ENCODE measurements at regions not wholly inside any gene's neighbourhood (a gene's known extent, or its start where the extent isn't known, plus 50 kb on each side); places are given as distances from the start of the nearest gene placed in this dataset.

DNA sequence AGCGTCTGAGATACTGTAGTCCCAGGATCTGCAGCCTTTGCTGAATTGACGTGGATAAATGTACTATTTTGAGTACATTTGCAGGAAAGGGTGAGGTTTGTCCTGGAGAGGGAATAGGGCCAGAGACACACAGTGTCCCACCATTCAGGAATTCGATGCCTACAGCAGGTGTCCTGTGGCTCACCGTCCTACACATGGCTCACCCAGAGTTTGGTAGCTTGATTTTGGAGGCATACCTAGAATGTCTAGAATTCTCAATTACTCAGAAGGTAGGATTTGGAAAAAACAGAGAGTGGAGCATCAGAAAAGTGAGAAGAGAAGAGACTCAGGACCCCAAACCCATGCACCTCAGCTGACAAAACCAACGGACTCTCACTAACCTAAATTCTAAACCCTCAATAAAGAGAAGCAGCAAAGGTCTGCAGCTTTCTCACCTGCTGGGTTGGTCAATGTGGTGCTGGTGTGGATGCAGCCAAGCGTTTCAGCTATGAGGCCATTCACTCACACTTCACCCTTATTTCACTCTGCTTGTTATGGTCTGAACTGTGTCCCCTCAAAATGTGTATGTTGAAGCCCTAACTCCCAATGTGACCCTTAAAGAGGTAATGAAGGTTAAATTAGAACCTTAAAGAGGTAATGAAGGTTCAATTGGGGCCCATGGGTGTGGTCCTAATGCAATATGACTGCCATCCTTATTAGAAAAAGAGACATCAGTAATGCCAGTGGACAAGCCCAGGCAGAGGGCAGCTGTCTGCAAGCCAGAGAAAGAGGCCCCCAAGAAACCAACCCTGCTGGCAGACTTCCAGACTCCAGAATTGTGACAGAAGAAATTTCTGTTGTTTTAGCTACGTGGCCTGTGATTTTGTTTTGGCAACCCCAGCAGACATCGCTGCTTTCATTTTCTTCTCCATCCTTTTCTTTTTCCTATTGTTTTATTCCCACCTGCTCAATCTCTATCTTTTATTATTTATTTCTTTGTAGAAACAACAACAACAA lies 187.8 kb downstream of the SNX19 start:
- Histone ChIP-seq H3K9me3 (peaks cover 0 to 15% of the 10 kb centered on the region in 2 donors), H3K27me3 (no peaks in the 10 kb centered on the region), H3K4me3 (no peak overlapping the region), H3K36me3 (no peaks in the 10 kb centered on the region), H3K4me1 (peaks cover 6 to 7% of the 10 kb centered on the region in 2 donors), H3K27ac (no peak overlapping the region)
- intact Hi-C loops (cut with DNase I), result no loop called here
- TF ChIP-seq, protein P1, sequence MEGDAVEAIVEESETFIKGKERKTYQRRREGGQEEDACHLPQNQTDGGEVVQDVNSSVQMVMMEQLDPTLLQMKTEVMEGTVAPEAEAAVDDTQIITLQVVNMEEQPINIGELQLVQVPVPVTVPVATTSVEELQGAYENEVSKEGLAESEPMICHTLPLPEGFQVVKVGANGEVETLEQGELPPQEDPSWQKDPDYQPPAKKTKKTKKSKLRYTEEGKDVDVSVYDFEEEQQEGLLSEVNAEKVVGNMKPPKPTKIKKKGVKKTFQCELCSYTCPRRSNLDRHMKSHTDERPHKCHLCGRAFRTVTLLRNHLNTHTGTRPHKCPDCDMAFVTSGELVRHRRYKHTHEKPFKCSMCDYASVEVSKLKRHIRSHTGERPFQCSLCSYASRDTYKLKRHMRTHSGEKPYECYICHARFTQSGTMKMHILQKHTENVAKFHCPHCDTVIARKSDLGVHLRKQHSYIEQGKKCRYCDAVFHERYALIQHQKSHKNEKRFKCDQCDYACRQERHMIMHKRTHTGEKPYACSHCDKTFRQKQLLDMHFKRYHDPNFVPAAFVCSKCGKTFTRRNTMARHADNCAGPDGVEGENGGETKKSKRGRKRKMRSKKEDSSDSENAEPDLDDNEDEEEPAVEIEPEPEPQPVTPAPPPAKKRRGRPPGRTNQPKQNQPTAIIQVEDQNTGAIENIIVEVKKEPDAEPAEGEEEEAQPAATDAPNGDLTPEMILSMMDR (IDR thresholded peaks at IDR 0.05), result no peak
- DNase-seq (ENCODE audit: low spot score in 2 of 2), result no peak

DNA sequence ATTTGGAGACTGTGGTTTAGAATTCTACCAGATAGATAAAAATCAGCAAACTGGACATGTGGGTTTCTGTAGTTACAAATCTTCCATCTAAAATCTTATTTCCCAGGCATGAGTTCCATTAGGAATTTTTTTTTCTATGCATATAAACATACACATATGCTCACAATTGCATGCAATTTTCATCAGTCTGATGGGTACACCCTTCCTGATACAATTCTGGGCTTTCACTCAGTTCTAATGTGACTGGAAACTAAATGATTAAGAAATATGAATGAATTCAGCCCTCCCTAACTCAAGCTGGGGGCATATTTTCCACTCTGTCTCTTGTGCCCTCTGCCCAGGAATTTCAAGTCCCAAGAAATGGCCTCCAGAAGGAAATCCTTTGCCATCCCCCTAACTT lies 187.1 kb downstream of the SNX19 start:
- H3K4me1 ChIP-seq, result peaks cover 6 to 7% of the 10 kb centered on the region in 2 donors
- H3K9me3 ChIP-seq, result peaks cover 0 to 15% of the 10 kb centered on the region in 2 donors
- H3K36me3 ChIP-seq, result no peaks in the 10 kb centered on the region
- TF ChIP-seq, protein P1 (IDR thresholded peaks at IDR 0.05), result no peak
- intact Hi-C loops (cut with DNase I), result no loop called here
- H3K27me3 ChIP-seq, result no peaks in the 10 kb centered on the region
- no peak for DNase-seq (ENCODE audit: low spot score in 2 of 2)
- H3K27ac ChIP-seq, result no peak overlapping the region
- H3K4me3 ChIP-seq, result no peak overlapping the region

DNA sequence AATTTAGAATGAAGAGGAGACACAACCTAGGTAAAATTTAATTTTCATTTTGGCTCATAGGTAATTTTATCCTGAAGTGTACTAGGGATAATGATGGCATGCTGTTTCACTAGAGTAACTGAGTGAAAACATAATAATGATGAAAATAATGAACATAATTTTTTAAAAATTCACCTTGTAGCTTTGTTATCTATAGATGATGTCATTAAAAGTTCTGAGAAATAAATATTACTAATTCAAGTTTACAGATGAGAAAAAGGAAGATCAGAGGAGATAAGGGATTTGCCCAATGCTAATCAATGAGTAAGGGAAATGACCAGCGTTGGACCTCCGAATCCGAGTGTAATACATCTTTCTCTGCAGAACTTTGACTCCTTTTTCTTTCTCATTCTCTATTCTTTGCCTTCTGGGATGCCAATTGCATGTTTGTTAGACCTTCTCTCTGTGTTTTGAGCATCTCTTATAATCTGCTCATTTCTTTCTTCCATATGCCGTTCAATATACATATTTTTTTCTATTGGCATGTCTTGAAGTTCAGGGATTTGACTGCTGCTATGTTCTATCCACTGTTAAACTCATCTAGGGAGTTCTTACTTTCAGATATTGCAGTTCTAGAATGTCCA lies 186.5 kb downstream of the SNX19 start:
- DNase-seq (ENCODE audit: low spot score in 2 of 2), result no peak
- Histone ChIP-seq H3K36me3 (no peaks in the 10 kb centered on the region), H3K9me3 (peaks cover 0 to 15% of the 10 kb centered on the region in 2 donors), H3K4me3 (no peak overlapping the region), H3K27me3 (no peaks in the 10 kb centered on the region), H3K4me1 (peaks cover 6 to 7% of the 10 kb centered on the region in 2 donors), H3K27ac (no peak overlapping the region)
- intact Hi-C loops (cut with DNase I), result no loop called here
- TF ChIP-seq, protein P1 (IDR thresholded peaks at IDR 0.05), result no peak

DNA sequence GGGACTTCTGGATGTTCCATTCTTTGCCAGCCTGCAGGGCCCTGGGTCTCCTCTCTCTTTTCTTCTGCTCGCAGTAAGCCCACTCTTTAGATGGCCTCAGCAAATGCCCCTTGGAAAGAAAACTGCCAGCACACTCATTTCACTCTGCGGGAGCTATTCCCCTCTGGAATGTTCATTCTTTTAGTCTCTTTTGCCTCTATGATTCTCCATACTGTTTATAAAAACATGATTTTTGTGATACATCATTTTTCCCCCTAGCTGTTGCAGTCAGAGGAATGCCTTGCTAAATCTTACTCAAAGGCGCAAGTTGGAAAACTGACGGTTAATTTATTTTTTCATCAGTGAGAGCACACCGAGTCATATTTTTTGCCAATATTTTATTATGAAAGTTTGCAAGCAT lies 184.9 kb downstream of the SNX19 start:
- H3K4me1 ChIP-seq, result no peaks in the 10 kb centered on the region
- H3K36me3 ChIP-seq, result no peaks in the 10 kb centered on the region
- H3K9me3 ChIP-seq, result peaks cover 0 to 15% of the 10 kb centered on the region in 2 donors
- intact Hi-C loops (cut with DNase I), result no loop called here
- DNase-seq (ENCODE audit: low spot score in 2 of 2), result no peak
- H3K27me3 ChIP-seq, result no peaks in the 10 kb centered on the region
- no peak overlapping the region for H3K27ac ChIP-seq
- H3K4me3 ChIP-seq, result no peak overlapping the region
- TF ChIP-seq, protein P1 (IDR thresholded peaks at IDR 0.05), result no peak

DNA sequence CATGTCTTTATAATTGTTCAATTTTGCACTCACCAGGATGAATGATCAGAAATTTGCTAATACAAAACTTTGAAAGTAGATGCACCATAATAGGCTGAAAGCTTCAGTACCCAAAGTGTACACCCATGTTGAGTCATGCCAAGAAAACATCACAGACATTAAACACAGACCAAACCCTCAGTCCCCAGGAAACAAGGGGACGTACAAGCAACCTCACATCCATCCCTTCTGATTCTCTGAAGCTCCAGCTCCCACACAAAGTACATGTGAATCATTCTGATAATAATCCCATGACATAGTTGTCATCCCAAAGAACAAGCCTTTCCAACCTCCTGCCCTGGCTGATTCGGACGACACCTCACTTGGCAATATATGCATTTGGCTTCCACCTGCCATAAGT lies 183.8 kb downstream of the SNX19 start:
- TF ChIP-seq, protein P1 (IDR thresholded peaks at IDR 0.05), result no peak
- no peak overlapping the region for H3K4me3 ChIP-seq
- no peaks in the 10 kb centered on the region for H3K36me3 ChIP-seq
- no peaks in the 10 kb centered on the region for H3K4me1 ChIP-seq
- no peak overlapping the region for H3K27ac ChIP-seq
- peaks cover 0 to 15% of the 10 kb centered on the region in 2 donors for H3K9me3 ChIP-seq
- intact Hi-C loops (cut with DNase I), result no loop called here
- H3K27me3 ChIP-seq, result no peaks in the 10 kb centered on the region
- DNase-seq (ENCODE audit: low spot score in 2 of 2), result no peak
